Superior temporal gyrus (tissue), 1 donor: ENCODE measurements at regions not wholly inside any gene's neighbourhood (a gene's known extent, or its start where the extent isn't known, plus 50 kb on each side); places are given as distances from the start of the nearest gene placed in this dataset.

Source experiments
- DNase-seq: peaks from one replicate; pipeline ENCODE4 v3.0.0-alpha.2; 2016; ENCODE audit errors: extremely low spot score

DNA sequence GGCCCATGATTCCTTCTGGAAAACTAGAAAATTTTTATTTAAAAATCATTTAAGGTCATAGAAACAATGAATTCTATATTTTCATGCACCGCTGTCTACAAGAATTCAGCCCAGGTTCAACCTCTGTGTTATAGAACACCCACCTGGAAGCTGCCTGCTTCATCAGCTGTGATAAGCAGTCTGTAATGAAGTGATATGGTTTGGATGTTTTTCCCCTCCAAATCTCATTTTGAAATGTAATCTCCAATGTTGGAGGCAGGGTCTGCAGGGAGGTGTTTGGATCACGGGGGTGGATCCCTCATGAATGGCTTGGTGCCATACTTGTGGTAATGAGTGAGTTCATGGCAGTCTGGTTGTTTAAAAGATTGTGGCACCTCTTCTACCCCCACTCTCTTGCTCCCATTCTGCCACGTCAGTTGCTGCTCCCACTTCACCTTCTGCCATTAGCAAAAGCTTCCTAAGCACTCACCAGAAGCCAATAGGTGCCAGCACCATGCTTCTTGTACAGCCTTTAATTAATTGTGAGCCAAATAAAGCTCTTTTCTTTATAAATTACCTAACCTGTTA, 55.6 kb downstream of the MRPL32 start:
- DNase-seq, result no peak

DNA sequence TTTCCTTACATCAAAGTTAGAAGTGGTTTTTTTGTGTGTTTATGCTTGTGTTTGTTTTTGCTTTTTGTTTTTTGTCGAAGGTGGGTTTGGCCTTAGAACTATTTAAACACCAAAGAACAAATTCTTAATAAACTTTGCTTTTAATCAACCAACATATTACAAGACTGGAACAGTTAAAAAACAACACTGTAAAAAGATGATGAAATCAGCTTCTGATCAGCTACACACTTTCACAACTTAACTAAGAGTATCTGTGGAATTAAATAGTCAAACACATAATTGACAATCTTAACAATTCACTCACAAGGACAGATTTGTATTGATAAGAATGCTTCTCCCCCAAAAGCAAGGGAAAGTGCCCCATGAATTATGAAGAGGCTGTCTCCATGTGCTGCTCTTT, 58.8 kb downstream of the MRPL32 start:
- DNase-seq, result no peak

DNA sequence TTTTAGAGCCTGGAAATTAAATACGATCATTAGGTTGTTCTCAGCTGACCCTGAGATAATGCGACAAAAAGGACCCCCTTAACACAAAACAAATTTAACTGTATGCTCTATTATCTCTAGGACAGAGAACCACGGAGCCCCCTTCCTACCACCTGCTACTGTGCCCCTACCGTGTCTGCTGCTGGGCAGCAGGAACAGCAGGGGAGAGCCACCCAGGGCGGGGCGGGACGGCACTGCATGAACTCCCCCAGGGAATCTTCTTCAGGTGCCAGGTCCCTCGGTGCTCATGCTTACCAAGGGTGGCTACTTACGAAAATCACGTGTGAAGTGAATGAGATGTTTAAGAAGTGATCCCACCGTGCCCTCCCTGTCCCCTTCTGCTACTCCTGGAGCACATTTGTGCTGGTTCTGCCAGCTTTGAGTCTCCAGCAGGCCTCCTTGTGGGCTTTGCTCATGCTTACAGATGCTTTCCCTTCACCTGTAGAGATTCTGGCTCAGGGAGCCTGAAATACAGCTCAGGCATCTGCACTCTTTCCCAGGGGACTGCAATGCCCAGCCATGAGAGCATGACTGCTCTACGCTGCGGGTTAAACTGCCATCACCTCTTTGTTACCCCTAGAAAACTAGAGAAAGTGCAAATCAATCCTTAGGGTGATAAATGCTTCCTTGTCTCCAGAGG, 59.9 kb downstream of the MRPL32 start:
- DNase-seq, result no peak

DNA sequence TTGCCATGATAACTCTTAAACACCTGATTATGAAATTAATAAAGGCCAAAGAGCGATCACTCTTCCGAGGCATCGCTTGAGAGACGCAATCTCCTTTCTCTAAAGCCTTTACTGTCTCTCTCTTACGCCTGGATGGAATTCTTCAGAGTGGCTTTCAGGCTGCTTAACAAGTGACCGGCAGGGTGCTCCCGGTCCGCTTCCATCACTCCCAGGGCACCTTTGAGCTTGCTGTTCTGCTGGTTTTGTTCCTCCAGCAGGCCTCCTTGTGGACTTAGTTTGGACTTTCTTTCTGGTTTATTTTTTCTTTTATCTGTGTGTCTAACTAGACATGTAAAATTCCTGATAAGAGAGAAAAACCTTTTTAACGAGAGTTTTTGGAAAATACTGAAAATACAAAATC, 60.9 kb downstream of the MRPL32 start:
- no peak for DNase-seq

DNA sequence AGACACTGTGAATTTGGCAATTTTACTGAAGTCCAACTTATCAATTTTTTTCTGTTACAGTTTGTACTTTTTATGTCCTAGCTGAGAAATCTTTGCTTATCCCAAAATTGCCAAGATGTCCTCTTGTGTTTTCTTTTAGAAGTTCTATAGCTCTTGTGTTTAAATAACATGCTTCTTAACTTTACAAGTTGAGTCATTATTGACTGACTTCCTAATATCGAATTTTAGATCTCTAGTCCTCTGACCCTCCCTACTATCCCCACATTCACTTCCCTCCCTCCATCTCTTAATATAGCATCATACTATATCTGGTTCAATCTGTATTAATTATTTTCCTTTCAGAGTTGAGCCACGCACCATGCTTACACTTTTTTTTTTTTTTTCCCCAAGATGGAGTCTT, 61.9 kb downstream of the MRPL32 start:
- no peak for DNase-seq

DNA sequence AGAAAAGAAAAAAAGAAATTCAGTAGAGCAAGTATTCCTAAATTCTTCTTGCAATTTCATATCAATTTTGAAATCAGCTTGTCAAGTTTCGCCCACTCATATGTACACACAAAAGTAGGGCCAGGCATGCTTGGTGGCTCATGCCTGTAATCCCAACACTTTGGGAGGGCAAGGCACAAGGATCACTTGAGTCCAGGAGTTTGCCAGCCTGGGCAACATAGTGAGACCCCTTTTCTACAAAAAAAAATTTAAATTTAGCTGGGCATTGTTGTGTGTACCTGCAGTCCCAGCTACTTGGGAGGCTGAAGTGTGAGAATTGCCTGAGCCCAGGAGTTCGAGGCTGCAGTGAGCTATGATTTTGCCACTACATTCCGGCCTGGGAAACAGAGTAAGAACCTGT, 65.4 kb downstream of the MRPL32 start:
- DNase-seq, result no peak

DNA sequence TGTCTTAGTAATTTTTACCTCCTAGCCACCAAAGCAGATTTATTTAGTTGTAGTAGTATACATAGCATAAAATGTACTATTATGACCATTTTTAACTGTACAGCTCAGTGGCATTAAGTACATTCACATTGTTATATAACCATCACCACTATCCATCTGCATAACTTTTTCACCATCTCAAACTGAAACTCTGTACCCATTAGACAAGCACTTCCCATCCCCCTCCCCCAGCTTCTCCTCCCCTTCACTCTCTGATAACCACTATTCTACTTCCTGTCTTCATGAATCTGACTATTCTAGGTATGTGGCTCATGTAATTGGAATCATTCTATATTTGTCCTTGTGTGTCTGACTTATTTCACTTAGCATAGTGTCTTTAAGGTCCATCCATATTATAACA, 71.9 kb downstream of the MRPL32 start:
- no peak for DNase-seq

DNA sequence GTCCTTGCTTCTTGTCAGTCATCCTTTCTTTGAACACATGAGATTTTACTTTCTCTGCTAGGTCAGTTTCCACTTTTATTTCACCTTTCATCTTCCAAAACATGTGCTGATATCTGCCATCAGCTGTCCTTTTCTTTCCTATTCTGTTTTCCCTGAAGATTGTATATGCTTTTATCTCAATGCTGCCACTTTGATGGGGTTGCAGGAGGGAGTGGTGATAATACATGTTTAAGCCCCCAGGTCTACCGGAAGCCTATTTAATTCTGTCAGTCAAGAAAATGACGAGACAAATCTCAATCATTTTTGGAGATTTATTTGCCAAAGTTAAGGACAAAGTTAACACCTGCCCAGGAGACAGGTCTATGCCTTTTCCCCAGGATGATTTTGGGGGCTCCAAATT, 73.8 kb downstream of the MRPL32 start:
- no peak for DNase-seq

DNA sequence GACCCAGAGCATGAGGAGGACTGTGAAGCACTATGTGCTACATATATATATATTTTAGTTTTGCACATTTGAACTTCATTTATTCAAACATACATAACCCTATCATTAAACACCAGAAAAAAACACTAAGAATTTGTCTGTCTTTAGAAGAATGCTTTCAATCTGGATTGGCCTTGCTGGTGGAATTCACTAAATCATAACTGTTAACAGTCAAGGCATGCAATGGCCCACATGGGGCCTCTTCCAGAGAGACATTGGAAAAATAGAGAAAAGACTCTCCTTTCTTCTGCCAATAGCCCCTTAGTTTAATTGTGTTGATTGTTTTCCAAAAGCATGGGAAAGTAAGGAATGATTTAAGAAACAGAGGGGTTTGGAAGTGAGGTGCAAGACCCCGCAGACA, 77.9 kb downstream of the MRPL32 start:
- DNase-seq, result no peak

DNA sequence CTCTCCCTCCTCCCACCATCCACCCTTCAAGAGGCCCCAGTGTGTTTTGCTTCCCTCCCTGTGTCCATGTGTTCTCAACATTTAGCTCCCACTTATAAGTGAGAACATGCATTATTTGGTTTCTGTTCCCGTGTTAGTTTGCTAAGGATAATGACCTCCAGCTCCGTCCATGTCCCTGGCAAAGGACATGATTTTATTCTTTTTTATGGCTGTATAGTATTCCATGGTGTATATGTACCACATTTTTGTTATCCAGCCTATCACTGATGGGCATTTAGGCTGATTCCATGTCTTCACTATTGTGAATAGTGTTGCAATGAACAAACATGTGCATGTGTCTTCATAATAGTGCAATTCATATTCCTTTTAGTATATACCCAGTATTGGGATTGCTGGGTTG, 79.7 kb downstream of the MRPL32 start:
- no peak for DNase-seq

DNA sequence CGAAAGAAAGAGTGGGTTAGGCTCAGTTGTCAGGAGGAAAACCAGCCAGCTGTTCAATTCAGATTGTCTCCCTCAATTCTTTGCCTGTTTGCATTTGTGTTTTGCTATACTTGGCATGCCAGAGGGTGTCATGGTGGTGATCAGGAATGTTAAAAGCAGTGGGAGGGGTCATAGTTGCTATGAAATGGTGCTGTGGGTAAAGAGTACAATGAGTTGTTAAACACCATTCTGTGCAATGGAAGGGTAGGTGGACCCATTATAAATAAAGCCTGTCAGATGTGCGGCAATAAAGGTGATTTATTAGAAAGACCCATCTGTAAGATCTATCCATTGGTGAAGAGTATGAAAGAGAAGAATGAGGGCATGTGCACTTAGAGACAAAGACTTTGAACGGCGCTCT, 82.2 kb downstream of the MRPL32 start:
- DNase-seq, result no peak

DNA sequence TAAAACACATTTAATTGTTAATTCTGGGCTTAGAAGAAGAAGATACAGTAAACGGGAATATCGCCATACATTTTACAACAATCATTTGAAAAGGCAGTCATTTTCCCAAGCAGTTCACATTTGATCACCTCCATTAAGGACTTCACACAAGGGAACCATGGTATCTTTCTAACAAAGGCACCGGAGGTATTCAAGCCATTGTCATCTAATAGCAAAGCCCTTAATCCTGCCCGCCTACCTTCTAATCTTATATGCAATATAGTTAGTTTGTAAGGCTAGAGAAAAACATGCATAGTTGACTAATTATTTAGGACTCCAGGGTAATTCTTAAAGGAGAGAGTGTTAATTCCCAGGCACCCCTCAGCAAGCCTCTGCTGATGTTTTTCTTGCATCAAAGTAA, 83.1 kb downstream of the MRPL32 start:
- no peak for DNase-seq

DNA sequence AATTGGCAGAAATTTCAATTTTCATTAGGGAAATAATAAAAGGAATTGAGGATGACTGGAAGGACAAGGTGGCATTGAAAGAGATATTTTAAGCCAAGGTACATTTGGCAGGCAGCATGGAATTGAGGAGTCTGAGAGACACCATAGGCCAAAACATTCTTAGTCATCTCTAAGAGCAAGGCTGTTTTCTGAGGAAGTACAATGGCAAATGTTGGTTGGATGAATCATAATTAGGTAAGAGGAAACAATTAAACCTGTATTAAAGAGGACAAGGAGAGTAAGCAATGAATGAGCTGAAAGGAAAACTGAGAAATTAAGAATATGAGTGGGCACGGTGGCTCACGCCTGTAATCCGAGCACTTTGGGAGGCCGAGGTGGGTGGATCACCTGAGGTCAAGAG, 86.3 kb downstream of the MRPL32 start:
- DNase-seq, result no peak

DNA sequence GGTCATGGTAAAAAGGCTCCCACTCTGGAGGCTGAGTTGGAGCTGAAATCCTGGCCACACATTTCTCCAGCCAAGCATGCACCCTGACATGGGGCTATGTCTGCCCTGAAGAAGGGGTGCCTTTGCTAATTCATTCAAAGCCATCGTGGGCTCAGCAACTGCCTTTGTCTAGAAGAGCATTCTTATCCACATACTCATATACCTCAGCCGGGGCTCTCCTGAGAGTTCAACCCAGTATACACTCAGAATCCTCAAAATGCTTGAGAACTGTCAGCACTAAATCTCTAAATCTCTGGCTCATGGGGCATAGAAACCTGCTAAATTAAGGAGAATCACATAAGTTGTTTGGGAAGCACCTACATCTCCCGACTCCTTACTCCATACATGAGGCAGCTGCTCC, 89.3 kb downstream of the MRPL32 start:
- DNase-seq, result no peak

DNA sequence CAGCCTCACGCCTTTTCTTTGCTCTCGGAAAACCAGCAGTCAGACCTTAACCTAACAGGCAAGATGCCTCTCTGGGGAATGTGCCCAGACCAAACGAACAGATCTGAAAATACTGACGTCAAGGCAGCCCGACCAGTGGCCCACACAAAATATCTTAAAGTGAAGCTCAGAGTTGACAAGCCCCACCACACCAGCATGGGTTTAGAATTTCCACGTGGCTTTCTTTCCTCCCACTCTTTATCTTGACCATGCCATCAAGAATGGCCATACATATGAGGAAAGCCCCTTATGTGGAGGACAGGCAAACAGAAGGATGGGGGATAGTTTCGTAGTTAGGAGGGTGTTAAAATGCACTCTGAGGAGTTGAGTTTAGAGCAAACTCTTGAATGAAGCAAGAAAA, 89.8 kb downstream of the MRPL32 start:
- no peak for DNase-seq

DNA sequence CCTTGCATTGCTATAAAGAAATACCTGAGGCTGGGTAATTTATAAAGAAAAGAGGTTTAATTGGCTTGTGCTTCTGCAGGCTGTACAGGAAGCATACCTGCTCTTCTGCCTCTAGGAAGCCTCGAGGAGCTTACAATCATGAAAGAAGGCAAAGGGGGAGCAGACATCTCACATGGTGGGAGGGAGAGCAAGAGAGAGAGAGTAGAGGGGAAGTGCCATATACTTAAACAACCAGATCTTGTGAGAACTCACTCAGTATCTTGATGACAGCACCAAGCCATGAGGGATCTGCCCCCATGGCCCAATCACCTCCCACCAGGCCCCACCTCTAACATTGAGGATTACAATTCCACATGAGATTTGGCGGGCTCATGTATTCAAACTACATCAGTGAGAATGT, 79.1 kb upstream of the HECW1 start:
- DNase-seq, result no peak

DNA sequence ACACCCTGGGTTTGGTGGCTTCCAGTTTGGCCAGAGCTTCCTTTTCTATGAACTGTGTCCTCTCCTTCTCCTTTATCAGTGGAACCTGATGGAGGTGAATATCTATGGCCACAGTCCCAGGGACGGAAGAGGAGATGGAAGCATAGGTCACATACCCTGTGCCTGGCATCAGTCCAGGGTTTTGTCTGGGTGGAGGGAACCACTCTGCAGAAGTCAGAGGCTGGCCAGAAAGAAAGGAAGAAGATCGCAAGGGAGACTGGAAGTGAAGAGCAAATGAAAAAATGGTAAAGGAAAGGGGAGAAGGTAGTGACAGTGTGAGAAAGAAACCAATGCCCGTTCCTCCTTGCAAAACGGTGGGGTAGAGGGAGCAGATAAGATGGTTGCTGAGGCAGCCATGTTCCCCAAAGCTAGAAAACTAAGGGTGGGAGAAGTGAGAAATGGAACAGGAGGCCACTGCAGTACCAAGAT, 77.9 kb upstream of the HECW1 start:
- no peak for DNase-seq

DNA sequence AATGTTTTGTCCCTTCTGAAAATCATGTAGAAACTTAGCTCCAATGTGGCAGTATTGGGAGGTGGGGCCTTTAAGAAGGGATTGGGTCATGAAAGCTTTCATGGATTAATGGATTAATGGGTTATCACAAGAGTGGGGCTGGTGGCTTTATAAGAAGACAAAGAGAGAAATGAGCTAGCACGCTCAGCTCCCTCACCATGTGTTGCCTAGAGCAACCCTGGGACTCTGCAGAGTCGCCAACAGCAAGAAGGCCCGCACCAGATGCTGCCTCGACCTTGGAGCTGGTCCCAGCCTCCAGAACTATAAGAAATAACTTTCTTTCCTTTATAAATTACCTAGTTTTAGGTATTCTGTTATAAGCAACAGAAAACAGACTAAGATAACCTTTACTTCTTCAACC, 74.9 kb upstream of the HECW1 start:
- DNase-seq, result no peak

DNA sequence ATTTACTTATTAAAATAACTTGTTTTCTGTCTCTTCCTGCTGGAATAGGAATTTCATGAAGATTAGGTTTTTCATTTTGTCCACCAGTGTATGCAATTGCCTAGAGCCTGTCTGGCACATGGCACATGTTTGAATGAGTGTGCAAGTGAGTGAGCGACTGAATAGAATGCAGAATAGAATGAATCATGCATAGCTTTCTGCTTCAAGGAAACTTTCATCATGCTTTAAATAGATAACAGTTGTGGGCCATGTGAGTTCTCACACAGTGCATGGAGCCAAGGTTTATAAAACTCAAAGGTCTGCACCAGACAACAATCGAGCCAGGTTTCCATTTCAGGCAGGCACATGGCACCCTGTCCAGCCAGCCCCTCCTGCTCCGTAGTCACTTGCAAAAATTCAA, 74.2 kb upstream of the HECW1 start:
- peak; percentile 20 for DNase-seq

DNA sequence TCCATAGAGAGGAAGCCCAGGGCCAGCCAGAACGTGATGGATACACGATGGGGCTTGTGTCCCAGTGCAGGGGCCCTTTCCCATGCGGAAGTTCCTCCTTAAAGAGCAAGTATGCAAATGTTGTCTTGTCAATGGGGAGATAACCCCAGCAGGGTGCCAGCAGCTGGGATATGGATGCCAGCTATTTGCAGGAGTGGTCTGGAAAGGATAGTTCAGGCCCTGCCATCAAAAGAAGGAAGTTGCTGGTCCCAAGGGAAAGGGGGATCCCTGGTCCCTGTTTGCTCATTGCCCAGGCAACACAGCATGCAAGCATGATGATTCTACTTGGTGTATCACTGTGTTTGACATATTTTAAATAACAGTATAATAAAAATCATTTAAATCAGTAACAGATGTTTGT, 73.1 kb upstream of the HECW1 start:
- no peak for DNase-seq

DNA sequence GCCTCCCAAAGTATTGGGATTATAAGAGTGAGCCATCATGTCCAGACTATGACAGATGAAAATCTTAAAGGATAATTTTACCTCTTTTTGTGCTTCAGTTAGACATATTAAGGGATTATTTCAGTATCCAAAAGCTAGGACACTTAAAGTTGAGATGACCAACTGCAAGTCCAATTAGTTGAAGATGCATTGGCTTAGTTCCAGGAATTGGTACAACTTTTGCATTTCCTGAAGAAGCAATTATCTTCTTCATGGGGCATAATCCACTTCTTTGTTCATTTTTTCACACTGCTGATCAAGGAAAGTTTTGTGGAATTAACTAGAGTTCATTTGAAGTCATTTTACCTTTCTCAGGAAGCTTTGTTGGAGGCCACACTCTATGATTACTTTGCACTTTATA, 72.0 kb upstream of the HECW1 start:
- no peak for DNase-seq

DNA sequence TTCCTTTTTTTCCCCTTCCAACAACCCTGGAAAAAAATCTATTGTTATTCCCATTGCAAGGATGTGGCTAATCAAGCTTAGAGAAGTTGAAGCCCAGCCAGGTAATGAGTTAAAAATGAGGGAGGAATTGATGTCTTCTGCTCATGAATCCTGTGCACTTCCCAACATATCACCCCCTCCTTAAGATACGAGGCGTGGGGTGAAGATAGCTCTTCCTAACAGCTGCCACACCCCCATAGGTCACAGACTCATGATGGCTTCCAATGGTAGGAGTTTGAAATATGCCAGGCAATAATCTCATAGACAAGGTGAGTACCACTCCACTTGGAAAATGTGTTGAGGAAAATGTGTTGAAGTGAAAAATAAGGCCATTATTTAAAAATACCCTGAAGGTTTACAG, 71.3 kb upstream of the HECW1 start:
- no peak for DNase-seq

DNA sequence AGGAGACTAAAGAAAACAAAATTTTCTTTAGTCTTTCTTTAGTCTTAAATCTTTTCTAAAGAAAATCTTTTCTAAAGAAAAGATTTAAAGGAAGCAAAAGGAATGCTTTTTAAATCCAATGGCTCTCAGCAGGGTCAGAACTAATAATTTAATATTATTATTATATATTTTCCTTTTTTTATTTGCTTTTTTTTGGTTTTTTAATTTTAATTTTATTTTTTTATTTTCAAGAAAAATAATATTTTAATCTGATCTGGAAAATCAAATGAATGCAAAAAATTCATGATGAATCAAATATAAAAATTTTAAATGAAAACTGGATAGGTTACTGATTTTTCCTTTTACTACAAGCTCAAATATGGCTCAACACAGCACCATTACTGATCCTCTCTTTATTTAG, 70.7 kb upstream of the HECW1 start:
- DNase-seq, result no peak

DNA sequence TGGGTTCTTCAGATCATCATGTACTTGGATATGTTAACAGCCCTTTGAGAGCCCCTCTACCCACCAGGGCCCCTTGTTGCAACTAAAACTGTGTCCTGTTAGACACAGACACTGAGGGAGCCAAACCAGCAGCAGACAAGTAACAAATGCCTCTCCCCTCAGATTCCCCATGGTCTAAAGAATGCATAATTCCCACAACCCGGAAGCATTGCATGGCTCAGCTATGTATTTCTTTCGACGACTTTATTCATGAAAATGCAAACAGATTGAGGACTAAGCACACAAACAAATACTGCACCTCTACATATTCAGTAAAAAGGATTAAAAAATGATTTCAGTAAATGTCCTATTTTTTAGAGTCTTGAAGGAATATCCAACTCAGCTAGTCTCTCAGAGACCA, 70.1 kb upstream of the HECW1 start:
- DNase-seq, result no peak
